Nephron progenitor cell (in vitro differentiated cells): ENCODE measurements at regions not wholly inside any gene's neighbourhood (a gene's known extent, or its start where the extent isn't known, plus 50 kb on each side); places are given as distances from the start of the nearest gene placed in this dataset.

Source experiments
- DNase-seq: peaks from one replicate; pipeline ENCODE4 v3.0.0; 2021
- H3K27ac Mint-ChIP-seq: 2 replicates; pipeline ENCODE4 v1.8.0; 2021; ENCODE audit warnings: mild to moderate bottlenecking, moderate library complexity, mixed read lengths
- H3K27me3 Mint-ChIP-seq: 2 replicates; pipeline ENCODE4 v1.8.0; 2021; ENCODE audit warnings: mild to moderate bottlenecking, low read depth, mixed read lengths; ENCODE audit not compliant: poor library complexity
- H3K36me3 Mint-ChIP-seq: 2 replicates; pipeline ENCODE4 v1.8.0; 2021; ENCODE audit warnings: low read depth, mixed read lengths
- H3K4me1 Mint-ChIP-seq: 2 replicates; pipeline ENCODE4 v1.8.0; 2021; ENCODE audit warnings: mixed read lengths
- H3K4me3 Mint-ChIP-seq: 2 replicates; pipeline ENCODE4 v1.8.0; 2021; ENCODE audit warnings: mild to moderate bottlenecking, moderate library complexity, mixed read lengths
- H3K9me3 Mint-ChIP-seq: 2 replicates; pipeline ENCODE4 v1.8.0; 2021; ENCODE audit warnings: mild to moderate bottlenecking, moderate library complexity, mixed read lengths
- CTCF ChIP-seq: fragments of 200-600 bp; sonication (generic); IDR thresholded peaks from 2 replicates; pipeline ENCODE4 v1.5.0; 2021; ENCODE audit warnings: antibody characterized with exemption

GRCh38 chr6:743320-744096, 50.6 kb upstream of the EXOC2 start:
- Mint-ChIP-seq H3K4me3 (no peak overlapping the region), H3K27ac (no peak overlapping the region), H3K36me3 (no peaks in the 10 kb centered on the region), H3K9me3 (no peaks in the 10 kb centered on the region), H3K4me1 (no peaks in the 10 kb centered on the region), H3K27me3 (peaks cover 8% of the 10 kb centered on the region)
- DNase-seq, result no peak
- no peak for TF ChIP-seq CTCF
